ENCODE measurements at regions not wholly inside any gene's neighbourhood (a gene's known extent, or its start where the extent isn't known, plus 50 kb on each side); places are given as distances from the start of the nearest gene placed in this dataset.

- DNase-seq (ENCODE audit: low spot score): no peak
Measured at GRCh38 chr2:128437204-128437565, 118.5 kb upstream of the HS6ST1 start.

GRCh38 chr2:128438091-128438490 lies 119.4 kb upstream of the HS6ST1 start:
- no peak for DNase-seq (ENCODE audit: low spot score)

GRCh38 chr2:128438586-128438985 lies 119.9 kb upstream of the HS6ST1 start:
- DNase-seq (ENCODE audit: low spot score): no peak

GRCh38 chr2:128439031-128439790 lies 120.5 kb upstream of the HS6ST1 start:
- DNase-seq (ENCODE audit: low spot score): no peak

- no peak for DNase-seq (ENCODE audit: low spot score)
Measured at GRCh38 chr2:128439791-128440665, 121.4 kb upstream of the HS6ST1 start.

GRCh38 chr2:128440666-128441340 lies 122.1 kb upstream of the HS6ST1 start:
- no peak for DNase-seq (ENCODE audit: low spot score)

GRCh38 chr2:128441341-128442052 lies 122.8 kb upstream of the HS6ST1 start:
- DNase-seq (ENCODE audit: low spot score): no peak

GRCh38 chr2:128442053-128442751 lies 123.5 kb upstream of the HS6ST1 start:
- no peak for DNase-seq (ENCODE audit: low spot score)

GRCh38 chr2:128442891-128443302 lies 124.2 kb upstream of the HS6ST1 start:
- no peak for DNase-seq (ENCODE audit: low spot score)

GRCh38 chr2:128444121-128444771 lies 125.6 kb upstream of the HS6ST1 start:
- no peak for DNase-seq (ENCODE audit: low spot score)

GRCh38 chr2:128444816-128445522 lies 126.3 kb upstream of the HS6ST1 start:
- no peak for DNase-seq (ENCODE audit: low spot score)

GRCh38 chr2:128445523-128445900 lies 126.8 kb upstream of the HS6ST1 start:
- DNase-seq (ENCODE audit: low spot score): no peak

- no peak for DNase-seq (ENCODE audit: low spot score)
Measured at GRCh38 chr2:128446049-128446873, 127.6 kb upstream of the HS6ST1 start.

GRCh38 chr2:128446874-128447537 lies 128.3 kb upstream of the HS6ST1 start:
- no peak for DNase-seq (ENCODE audit: low spot score)

- DNase-seq (ENCODE audit: low spot score): no peak
Measured at GRCh38 chr2:128447538-128447995, 128.9 kb upstream of the HS6ST1 start.

GRCh38 chr2:128448331-128449225 lies 129.9 kb upstream of the HS6ST1 start:
- DNase-seq (ENCODE audit: low spot score): no peak

GRCh38 chr2:128449226-128450061 lies 130.8 kb upstream of the HS6ST1 start:
- DNase-seq (ENCODE audit: low spot score): no peak

All from HuH-7.5 (cell line).